Liver (tissue), 8 donors: ENCODE measurements at regions not wholly inside any gene's neighbourhood (a gene's known extent, or its start where the extent isn't known, plus 50 kb on each side); places are given as distances from the start of the nearest gene placed in this dataset.
"Not testable (repeated sequence)": the region's sequence is repeated elsewhere in the genome, so short reads cannot be mapped to it uniquely, and the experiment has no call there.

Source experiments
- DNase-seq: peaks from one replicate; pipeline ENCODE4 v3.0.0-alpha.2; 2017; ENCODE audit warnings: low spot score
- H3K27ac ChIP-seq, 2 donors: one replicate each; pipeline ENCODE4 v1.7.0; 2013; ENCODE audit warnings: inconsistent platforms in 2 of 2, low read length in 2 of 2, control low read depth in 1 of 2, low read depth in 1 of 2, mild to moderate bottlenecking in 1 of 2
- H3K27me3 ChIP-seq, 4 donors: one replicate each; pipeline versions ENCODE4 v1.6.1 to v1.7.0; 2013; ENCODE audit warnings: low read length in 3 of 4, inconsistent platforms in 1 of 4, mild to moderate bottlenecking in 1 of 4, moderate library complexity in 1 of 4; ENCODE audit not compliant: control insufficient read depth in 4 of 4, insufficient read depth in 4 of 4
- H3K36me3 ChIP-seq, 4 donors: one replicate each; pipeline versions ENCODE4 v1.6.1 to v1.7.0; 2013; ENCODE audit warnings: low read length in 3 of 4, mild to moderate bottlenecking in 3 of 4, low read depth in 1 of 4, moderate library complexity in 1 of 4; ENCODE audit not compliant: control insufficient read depth in 4 of 4, insufficient read depth in 3 of 4
- H3K4me1 ChIP-seq, 4 donors: one replicate each; pipeline versions ENCODE4 v1.6.1 to v1.7.0; 2013; ENCODE audit warnings: low read length in 3 of 4, mild to moderate bottlenecking in 3 of 4, moderate library complexity in 1 of 4; ENCODE audit not compliant: control insufficient read depth in 4 of 4, insufficient read depth in 4 of 4
- H3K4me3 ChIP-seq, 3 donors: one replicate each; pipeline versions ENCODE4 v1.6.1 to v1.7.0; 2013; ENCODE audit warnings: low read length in 3 of 3, control low read depth in 1 of 3, low read depth in 1 of 3, mild to moderate bottlenecking in 1 of 3
- H3K9ac ChIP-seq, 2 donors: one replicate each; pipeline ENCODE4 v1.7.0; 2013; ENCODE audit warnings: low read length in 2 of 2, mild to moderate bottlenecking in 2 of 2, moderate library complexity in 2 of 2, control low read depth in 1 of 2, low read depth in 1 of 2
- H3K9me3 ChIP-seq, 4 donors: one replicate each; pipeline versions ENCODE4 v1.6.1 to v1.7.0; 2013; ENCODE audit warnings: low read length in 3 of 4; ENCODE audit not compliant: control insufficient read depth in 4 of 4
- CTCF ChIP-seq: fragments of 150-350 bp; IDR thresholded peaks from 2 replicates; pipeline ENCODE4 v1.5.1; 2017; ENCODE audit warnings: improper control_type of control experiment, low read depth, low read length; ENCODE audit not compliant: missing input control
- FOXA1 ChIP-seq: IDR thresholded peaks from 2 replicates; pipeline ENCODE4 v1.6.1; 2016; ENCODE audit warnings: antibody characterized with exemption
- FOXA2 ChIP-seq: IDR thresholded peaks from 2 replicates; pipeline ENCODE4 v1.6.1; 2016; ENCODE audit warnings: antibody characterized with exemption
- GABPA ChIP-seq, 2 donors: IDR thresholded peaks in 1 of 2; conservative IDR thresholded peaks in 1 of 2; 2 replicates each; pipeline ENCODE4 v1.6.1; 2016; ENCODE audit warnings: antibody characterized with exemption in 2 of 2, mild to moderate bottlenecking in 1 of 2, moderate library complexity in 1 of 2
- HNF4A ChIP-seq, 2 donors: conservative IDR thresholded peaks; 2 replicates each; pipeline ENCODE4 v1.6.1; 2016; ENCODE audit warnings: antibody characterized with exemption in 2 of 2, mild to moderate bottlenecking in 2 of 2
- HNF4G ChIP-seq: IDR thresholded peaks from 2 replicates; pipeline ENCODE4 v1.6.1; 2016; ENCODE audit warnings: antibody characterized with exemption
- JUND ChIP-seq, 2 donors: IDR thresholded peaks; 2 replicates each; pipeline ENCODE4 v1.6.1; 2016; ENCODE audit warnings: antibody characterized with exemption in 2 of 2
- RAD21 ChIP-seq, 2 donors: IDR thresholded peaks; 2 replicates each; pipeline ENCODE4 v1.6.1; 2016; ENCODE audit warnings: antibody characterized with exemption in 2 of 2, mild to moderate bottlenecking in 2 of 2
- REST ChIP-seq: IDR thresholded peaks from 2 replicates; pipeline ENCODE4 v1.6.1; 2016; ENCODE audit warnings: antibody characterized with exemption, mild to moderate bottlenecking
- RXRA ChIP-seq, 2 donors: IDR thresholded peaks; 2 replicates each; pipeline ENCODE4 v1.6.1; 2017 to 2018; ENCODE audit warnings: antibody characterized with exemption in 2 of 2, mild to moderate bottlenecking in 1 of 2
- SP1 ChIP-seq: IDR thresholded peaks from 2 replicates; pipeline ENCODE4 v1.6.1; 2018; ENCODE audit warnings: antibody characterized with exemption, mild to moderate bottlenecking
- TAF1 ChIP-seq: conservative IDR thresholded peaks from 2 replicates; pipeline ENCODE4 v1.6.1; 2016; ENCODE audit warnings: antibody characterized with exemption, mild to moderate bottlenecking
- YY1 ChIP-seq: IDR thresholded peaks from 2 replicates; pipeline ENCODE4 v1.6.1; 2016; ENCODE audit warnings: antibody characterized with exemption, mild to moderate bottlenecking
- WGBS: extraction: QIAGEN DNeasy Blood & Tissue Kit; methylation state at CpG from one replicate; pipeline ENCODE4 v1.1.7; 2013; 5-methylcytosine and 5-hydroxymethylcytosine counted together
- TF ChIP-seq, protein P1 (sequence below): IDR thresholded peaks from 2 replicates; pipeline ENCODE4 v1.6.1; 2016; ENCODE audit warnings: antibody characterized with exemption
- TF ChIP-seq, protein P2 (sequence below): IDR thresholded peaks from 2 replicates; pipeline ENCODE4 v1.6.1; 2016; ENCODE audit warnings: antibody characterized with exemption
- donor health status: healthy.
- donor health status: healthy.
- donor health status: healthy.
- donor health status: healthy.
- donor health status: healthy.

- Histone ChIP-seq H3K27me3 (peaks cover 0 to 3% (median 0%) of the 10 kb centered on the region in 4 donors), H3K4me3 (no peak overlapping the region), H3K27ac (no peak overlapping the region), H3K9me3 (peaks cover 0 to 5% (median 0%) of the 10 kb centered on the region in 4 donors), H3K9ac (no peak overlapping the region), H3K36me3 (no peaks in the 10 kb centered on the region), H3K4me1 (no peaks in the 10 kb centered on the region)
- no peak for DNase-seq
- TF ChIP-seq RXRA (IDR thresholded peaks at IDR 0.05) (no peak), GABPA (IDR thresholded peaks at IDR 0.05 in 1 of 2, conservative IDR thresholded peaks at IDR 0.05 in 1 of 2) (no peak), CTCF (no peak), HNF4G (no peak), HNF4A (conservative IDR thresholded peaks at IDR 0.05) (no peak), TAF1 (no peak), FOXA1 (no peak), JUND (IDR thresholded peaks at IDR 0.05) (no peak), REST (no peak), RAD21 (IDR thresholded peaks at IDR 0.05) (no peak), FOXA2 (no peak), YY1 (no peak)
- TF ChIP-seq, protein P1, sequence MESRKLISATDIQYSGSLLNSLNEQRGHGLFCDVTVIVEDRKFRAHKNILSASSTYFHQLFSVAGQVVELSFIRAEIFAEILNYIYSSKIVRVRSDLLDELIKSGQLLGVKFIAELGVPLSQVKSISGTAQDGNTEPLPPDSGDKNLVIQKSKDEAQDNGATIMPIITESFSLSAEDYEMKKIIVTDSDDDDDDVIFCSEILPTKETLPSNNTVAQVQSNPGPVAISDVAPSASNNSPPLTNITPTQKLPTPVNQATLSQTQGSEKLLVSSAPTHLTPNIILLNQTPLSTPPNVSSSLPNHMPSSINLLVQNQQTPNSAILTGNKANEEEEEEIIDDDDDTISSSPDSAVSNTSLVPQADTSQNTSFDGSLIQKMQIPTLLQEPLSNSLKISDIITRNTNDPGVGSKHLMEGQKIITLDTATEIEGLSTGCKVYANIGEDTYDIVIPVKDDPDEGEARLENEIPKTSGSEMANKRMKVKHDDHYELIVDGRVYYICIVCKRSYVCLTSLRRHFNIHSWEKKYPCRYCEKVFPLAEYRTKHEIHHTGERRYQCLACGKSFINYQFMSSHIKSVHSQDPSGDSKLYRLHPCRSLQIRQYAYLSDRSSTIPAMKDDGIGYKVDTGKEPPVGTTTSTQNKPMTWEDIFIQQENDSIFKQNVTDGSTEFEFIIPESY: no peak
- TF ChIP-seq, protein P2, sequence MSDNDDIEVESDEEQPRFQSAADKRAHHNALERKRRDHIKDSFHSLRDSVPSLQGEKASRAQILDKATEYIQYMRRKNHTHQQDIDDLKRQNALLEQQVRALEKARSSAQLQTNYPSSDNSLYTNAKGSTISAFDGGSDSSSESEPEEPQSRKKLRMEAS: no peak
- 89% methylated on average over 10 of the region's 10 CpGs for WGBS
Observed at GRCh38 chr1:114249691-114250090, 96.0 kb upstream of the SYT6 start.

- peaks cover 0 to 3% (median 0%) of the 10 kb centered on the region in 4 donors for H3K27me3 ChIP-seq
- H3K9ac ChIP-seq: no peak overlapping the region
- H3K4me3 ChIP-seq: no peak overlapping the region
- 85% methylated on average over 3 of the region's 3 CpGs for WGBS
- no peaks in the 10 kb centered on the region for H3K4me1 ChIP-seq
- H3K9me3 ChIP-seq: no peaks in the 10 kb centered on the region
- no peak overlapping the region for H3K27ac ChIP-seq
- no peaks in the 10 kb centered on the region for H3K36me3 ChIP-seq
- no peak for DNase-seq
- TF ChIP-seq TAF1 (no peak), SP1 (no peak)
Observed at GRCh38 chr1:114248162-114248561, 94.5 kb upstream of the SYT6 start.

DNA sequence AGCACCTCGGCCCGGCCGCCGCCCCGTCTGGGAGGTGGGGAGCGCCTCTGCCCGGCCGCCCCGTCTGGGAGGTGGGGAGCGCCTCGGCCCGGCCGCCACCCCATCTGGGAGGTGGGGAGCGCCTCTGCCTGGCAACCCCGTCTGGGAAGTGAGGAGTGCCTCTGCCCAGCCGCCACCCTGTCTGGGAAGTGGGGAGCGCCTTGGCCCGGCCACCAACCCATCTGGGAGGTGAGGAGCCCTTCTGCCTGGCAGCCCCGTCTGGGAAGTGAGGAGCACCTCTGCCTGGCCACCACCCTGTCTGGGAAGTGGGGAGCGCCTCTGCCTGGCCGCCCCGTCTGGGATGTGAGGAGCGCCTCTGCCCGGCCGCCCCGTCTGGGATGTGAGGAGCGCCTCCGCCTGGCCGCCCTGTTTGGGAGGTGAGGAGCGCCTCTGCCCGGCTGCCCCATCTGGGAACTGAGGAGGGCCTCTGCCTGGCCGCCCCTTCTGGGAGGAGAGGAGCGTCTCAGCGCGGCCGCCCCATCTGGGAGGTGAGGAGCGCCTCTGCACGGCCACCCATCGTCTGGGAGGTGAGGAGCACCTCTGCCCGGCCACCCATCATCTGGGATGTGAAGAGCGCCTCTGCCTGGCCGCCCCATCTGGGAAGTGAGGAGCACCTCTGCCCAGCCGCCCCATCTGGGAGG lies 89.0 kb upstream of the SYT6 start:
- H3K4me1 ChIP-seq, H3K27me3 ChIP-seq, H3K27ac ChIP-seq, H3K9me3 ChIP-seq, H3K9ac ChIP-seq, H3K4me3 ChIP-seq, H3K36me3 ChIP-seq, DNase-seq: not testable (repeated sequence)
- WGBS: 89% methylated on average over 43 of the region's 43 CpGs
